ENCODE measurements at regions not wholly inside any gene's neighbourhood (a gene's known extent, or its start where the extent isn't known, plus 50 kb on each side); places are given as distances from the start of the nearest gene placed in this dataset.
"Not testable (repeated sequence)": the region's sequence is repeated elsewhere in the genome, so short reads cannot be mapped to it uniquely, and the experiment has no call there.

GRCh38 chr9:2279138-2279537, 264.0 kb downstream of the SMARCA2 start:
- DNase-seq: not testable (repeated sequence)

DNA sequence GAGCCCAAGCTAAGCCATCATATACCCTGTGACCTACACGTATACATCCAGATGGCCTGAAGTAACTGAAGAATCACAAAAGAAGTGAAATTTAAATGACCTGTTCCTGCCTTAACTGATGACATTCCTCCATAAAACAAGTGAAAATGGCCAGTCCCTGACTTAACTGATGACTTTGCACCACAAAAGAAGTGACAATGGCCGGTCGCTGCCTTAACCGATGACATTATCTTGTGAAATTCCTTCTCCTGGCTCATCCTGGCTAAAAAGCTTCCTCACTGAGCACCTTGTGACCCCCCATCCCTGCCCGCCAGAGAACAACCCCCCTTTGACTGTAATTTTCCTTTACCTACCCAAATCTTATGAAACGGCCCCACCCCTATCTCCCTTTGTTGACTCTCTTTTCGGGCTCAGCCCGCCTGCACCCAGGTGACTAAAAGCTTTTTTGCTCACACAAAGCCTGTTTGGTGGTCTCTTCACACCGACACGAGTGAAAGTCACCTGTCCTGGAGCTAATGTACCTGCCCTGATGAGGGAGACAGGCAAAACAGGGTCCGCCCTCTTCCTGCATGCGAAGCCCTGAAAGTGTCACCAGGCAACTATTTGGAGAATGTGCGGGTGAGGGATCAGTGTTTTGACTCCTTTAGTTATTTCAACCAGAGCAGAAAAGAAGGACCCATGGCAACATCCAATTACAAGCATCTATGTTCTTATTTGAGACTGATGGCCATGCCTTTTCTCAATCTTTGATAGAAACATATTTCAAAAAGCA, 266.1 kb downstream of the SMARCA2 start:
- no peak for DNase-seq

- DNase-seq: no peak
These were observed 266.6 kb downstream of the SMARCA2 start for GRCh38 chr9:2281803-2282185.

GRCh38 chr9:2284770-2285169, 269.6 kb downstream of the SMARCA2 start:
- DNase-seq: no peak

- no peak for DNase-seq
These were observed 270.5 kb downstream of the SMARCA2 start for GRCh38 chr9:2285416-2286332.

DNA sequence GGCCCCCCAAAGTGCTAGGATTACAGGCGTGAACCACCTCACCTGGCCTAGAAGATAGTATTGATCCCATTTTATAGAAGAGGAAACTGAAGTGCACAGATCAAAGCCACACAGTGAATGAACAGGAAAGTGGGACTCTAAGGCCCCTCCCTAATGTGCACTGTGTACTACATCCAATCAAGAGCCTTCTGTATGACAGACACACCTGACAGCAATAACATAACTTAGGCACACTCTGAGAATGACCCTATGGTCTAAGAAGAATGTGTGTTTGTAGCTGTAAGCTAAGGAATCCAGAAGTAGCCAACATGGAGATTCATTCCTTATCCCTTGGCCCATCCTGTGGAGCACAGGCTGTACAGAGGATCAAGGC, 271.2 kb downstream of the SMARCA2 start:
- DNase-seq: no peak

- no peak for DNase-seq
These were observed 271.8 kb downstream of the SMARCA2 start for GRCh38 chr9:2286825-2287455.

DNA sequence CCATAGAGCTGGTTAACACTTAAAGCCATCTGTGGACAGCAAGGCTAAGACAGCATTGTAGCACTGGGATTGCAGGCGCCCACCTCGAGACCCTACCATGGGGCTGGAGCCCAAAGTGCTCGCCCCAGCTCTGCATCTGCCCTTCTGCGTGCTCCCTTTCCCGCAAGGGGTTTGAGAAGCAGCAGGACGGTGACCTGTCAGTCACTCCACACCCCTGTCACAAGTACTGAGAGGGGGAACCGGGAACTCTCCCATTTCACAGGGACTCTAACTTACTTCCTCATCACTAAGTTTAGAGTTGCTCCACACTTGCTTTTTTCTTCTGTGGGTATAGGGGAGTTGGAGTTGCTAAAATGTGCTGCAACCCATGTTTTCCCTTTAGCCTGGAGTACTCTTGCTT, 273.2 kb downstream of the SMARCA2 start:
- no peak for DNase-seq

GRCh38 chr9:2289263-2289662, 274.1 kb downstream of the SMARCA2 start:
- no peak for DNase-seq

- DNase-seq: no peak
These were observed 275.2 kb downstream of the SMARCA2 start for GRCh38 chr9:2290382-2290781.

DNA sequence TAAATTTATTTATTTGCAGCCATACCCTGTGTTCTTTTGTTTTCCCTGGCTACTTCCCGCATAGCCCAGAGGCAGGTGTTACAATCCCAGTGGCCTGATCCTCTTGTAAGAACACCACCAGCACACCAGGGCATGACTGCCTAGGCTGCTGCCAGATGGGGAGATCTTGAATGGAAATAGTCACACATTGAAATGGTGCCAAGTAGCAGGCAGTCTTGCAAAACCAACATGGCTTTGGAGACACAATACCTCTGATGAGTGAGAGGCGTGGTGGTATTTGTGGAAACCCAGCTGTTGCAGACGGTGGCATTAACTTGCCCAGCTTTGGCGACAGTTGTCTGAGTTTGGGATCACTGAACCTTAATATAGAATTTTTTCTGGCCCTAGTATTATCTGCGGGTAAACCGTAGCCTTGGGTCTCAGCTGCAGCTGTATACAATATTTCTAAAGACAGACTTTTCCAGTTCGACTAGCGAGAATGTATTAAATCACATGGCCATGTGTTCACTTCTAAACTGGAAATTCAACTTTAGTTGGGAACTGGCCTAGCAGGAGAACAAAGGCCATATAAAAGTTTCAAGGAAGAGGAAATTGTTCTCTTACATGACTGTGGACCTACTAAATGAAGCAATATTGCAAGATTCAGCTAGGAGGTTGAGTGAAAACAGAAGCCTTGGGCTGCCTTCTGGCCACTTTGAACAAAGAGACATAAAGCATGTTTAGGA, 277.0 kb downstream of the SMARCA2 start:
- no peak for DNase-seq

GRCh38 chr9:2292733-2293132, 277.6 kb downstream of the SMARCA2 start:
- no peak for DNase-seq

DNA sequence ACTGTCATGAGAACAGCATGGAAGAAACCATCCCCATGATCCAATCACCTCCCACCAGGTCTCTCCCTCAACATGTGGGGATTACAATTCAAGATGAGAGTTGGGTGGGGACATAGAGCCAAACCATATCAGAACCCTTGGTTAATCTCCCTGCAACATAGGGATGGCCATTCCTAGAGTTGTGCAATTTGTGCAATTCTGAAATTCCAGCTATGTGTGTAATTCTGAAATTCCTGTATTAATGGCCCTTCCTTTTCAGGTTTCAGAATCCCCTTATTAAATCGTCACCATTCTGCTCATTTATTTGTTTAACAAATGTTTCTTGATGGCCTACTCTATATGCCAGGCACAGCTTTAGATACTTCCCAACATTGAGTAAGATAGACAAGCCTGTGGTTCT, 282.6 kb downstream of the SMARCA2 start:
- no peak for DNase-seq

DNA sequence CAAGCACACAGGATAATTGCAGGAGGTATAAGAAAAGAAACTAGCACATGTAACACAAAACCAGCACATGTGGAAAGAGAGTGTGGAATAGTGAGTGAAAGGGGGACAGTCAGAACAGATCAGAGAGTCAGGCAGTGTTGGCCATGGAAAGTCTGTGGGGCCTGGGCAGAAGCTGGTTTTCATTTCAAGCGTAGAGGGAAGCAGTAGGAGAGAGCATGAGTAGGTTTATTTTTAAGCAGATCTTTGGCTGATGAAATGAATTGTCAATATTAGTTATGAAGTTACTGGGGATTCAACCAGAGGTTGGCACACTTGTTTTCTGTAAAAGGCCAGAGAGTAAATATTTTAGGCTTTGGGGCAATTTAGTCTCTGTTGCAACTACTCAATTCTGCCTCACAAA, 283.1 kb downstream of the SMARCA2 start:
- no peak for DNase-seq

DNA sequence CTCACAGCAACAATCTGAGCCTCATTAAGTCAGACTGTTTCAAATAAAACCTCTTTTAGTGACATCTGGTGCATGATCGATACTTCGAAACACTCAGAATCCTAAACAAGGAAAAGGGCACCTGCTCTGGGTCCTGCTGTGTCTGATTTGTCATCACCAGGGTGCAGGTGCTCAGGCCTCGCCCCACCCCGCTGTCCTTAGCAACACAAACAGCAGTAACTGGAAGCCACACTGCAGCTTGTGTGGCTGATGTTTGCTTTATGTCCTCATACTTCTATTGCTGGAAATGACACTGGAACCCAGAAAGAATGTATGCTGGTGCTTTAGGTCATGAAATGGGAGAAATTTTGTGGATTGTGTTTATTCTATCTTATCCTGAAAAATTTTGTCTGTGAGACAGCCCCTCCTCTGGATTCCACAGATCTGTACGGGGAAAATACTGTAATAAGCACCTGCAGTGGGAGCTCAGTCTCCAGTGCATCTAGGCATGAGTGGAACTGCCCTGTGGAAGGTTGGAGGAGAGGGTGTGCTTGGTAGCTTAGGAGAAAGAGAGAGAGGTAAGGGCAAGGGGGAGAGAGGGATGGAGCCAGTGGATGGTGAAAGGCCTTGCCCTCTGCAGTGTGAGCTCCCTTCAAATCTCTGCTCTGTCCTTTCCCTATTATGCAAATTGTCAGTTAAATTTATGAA, 284.2 kb downstream of the SMARCA2 start:
- no peak for DNase-seq

- DNase-seq: no peak
These were observed 284.7 kb downstream of the SMARCA2 start for GRCh38 chr9:2299843-2300205.

- DNase-seq: no peak
These were observed 285.2 kb downstream of the SMARCA2 start for GRCh38 chr9:2300325-2300724.

- DNase-seq: no peak
These were observed 287.5 kb downstream of the SMARCA2 start for GRCh38 chr9:2302606-2303005.

- DNase-seq: no peak
These were observed 287.9 kb downstream of the SMARCA2 start for GRCh38 chr9:2303056-2303455.

GRCh38 chr9:2307480-2307879, 292.3 kb downstream of the SMARCA2 start:
- no peak for DNase-seq

GRCh38 chr9:2311920-2312319, 296.8 kb downstream of the SMARCA2 start:
- DNase-seq: no peak

GRCh38 chr9:2313512-2313911, 298.4 kb downstream of the SMARCA2 start:
- DNase-seq: no peak

- no peak for DNase-seq
These were observed 302.4 kb downstream of the SMARCA2 start for GRCh38 chr9:2317591-2317990.

Data from CD4-positive, alpha-beta T cell treated with Interferon gamma for 1 hour (primary cell).